ENCODE measurements at regions not wholly inside any gene's neighbourhood (a gene's known extent, or its start where the extent isn't known, plus 50 kb on each side); places are given as distances from the start of the nearest gene placed in this dataset.
"Not testable (repeated sequence)": the region's sequence is repeated elsewhere in the genome, so short reads cannot be mapped to it uniquely, and the experiment has no call there.

- Histone ChIP-seq H3K36me3 (no peaks in the 10 kb centered on the region), H3K9me3 (no peaks in the 10 kb centered on the region), H3K9ac (ENCODE audit: low read depth in 2 of 2, low read length in 2 of 2) (no peak overlapping the region), H3K27me3 (no peaks in the 10 kb centered on the region), H3K4me1 (no peaks in the 10 kb centered on the region), H3K27ac (no peak overlapping the region), H3K4me3 (no peak overlapping the region)
- intact Hi-C loops (cut with DNase I), result no loop called here
- no peak for DNase-seq
- TF ChIP-seq CTCF (IDR thresholded peaks at IDR 0.05), result no peak
Observed at GRCh38 chr11:90700789-90701439, 478.1 kb upstream of the CHORDC1 start.

GRCh38 chr11:90699791-90700400, 477.0 kb upstream of the CHORDC1 start:
- Histone ChIP-seq H3K27me3 (no peaks in the 10 kb centered on the region), H3K9ac (ENCODE audit: low read depth in 2 of 2, low read length in 2 of 2) (no peak overlapping the region), H3K4me3 (no peak overlapping the region), H3K27ac (no peak overlapping the region), H3K36me3 (no peaks in the 10 kb centered on the region), H3K9me3 (no peaks in the 10 kb centered on the region), H3K4me1 (no peaks in the 10 kb centered on the region)
- no peak for TF ChIP-seq CTCF (IDR thresholded peaks at IDR 0.05)
- DNase-seq, result no peak
- intact Hi-C loops (cut with DNase I), result no loop called here

- Histone ChIP-seq H3K9me3 (no peaks in the 10 kb centered on the region), H3K4me3 (no peak overlapping the region), H3K27me3 (no peaks in the 10 kb centered on the region), H3K36me3 (no peaks in the 10 kb centered on the region), H3K9ac (ENCODE audit: low read depth in 2 of 2, low read length in 2 of 2) (no peak overlapping the region), H3K4me1 (no peaks in the 10 kb centered on the region), H3K27ac (no peak overlapping the region)
- intact Hi-C loops (cut with DNase I), result no loop called here
- no peak for TF ChIP-seq CTCF (IDR thresholded peaks at IDR 0.05)
- DNase-seq, result no peak
Observed at GRCh38 chr11:90698238-90698637, 475.4 kb upstream of the CHORDC1 start.

GRCh38 chr11:90675496-90675895, 452.6 kb upstream of the CHORDC1 start:
- H3K4me1 ChIP-seq; H3K27me3 ChIP-seq; H3K4me3 ChIP-seq; H3K9me3 ChIP-seq; DNase-seq; H3K36me3 ChIP-seq; intact Hi-C loops (cut with DNase I); H3K27ac ChIP-seq; H3K9ac ChIP-seq (ENCODE audit: low read depth in 2 of 2, low read length in 2 of 2): not testable (repeated sequence)

- intact Hi-C loops (cut with DNase I), result no loop called here
Observed at GRCh38 chr11:90669094-90669493, 446.2 kb upstream of the CHORDC1 start.

More at GRCh38 chr11:90669094-90669493, 446.2 kb upstream of the CHORDC1 start:
- TF ChIP-seq CTCF (IDR thresholded peaks at IDR 0.05), result no peak
- H3K36me3 ChIP-seq, result no peaks in the 10 kb centered on the region
- H3K4me3 ChIP-seq, result no peak overlapping the region
- no peak for DNase-seq
- H3K4me1 ChIP-seq, result no peaks in the 10 kb centered on the region
- H3K27me3 ChIP-seq, result no peaks in the 10 kb centered on the region
- H3K9me3 ChIP-seq, result no peaks in the 10 kb centered on the region
- H3K27ac ChIP-seq, result no peak overlapping the region
- no peak overlapping the region for H3K9ac ChIP-seq (ENCODE audit: low read depth in 2 of 2, low read length in 2 of 2)
